GM23338 (cell line): ENCODE measurements at regions not wholly inside any gene's neighbourhood (a gene's known extent, or its start where the extent isn't known, plus 50 kb on each side); places are given as distances from the start of the nearest gene placed in this dataset.

ENCODE experiments used
- ATAC-seq: fragments of 200-7000 bp; cut with Tn5 transposase; 3 replicates; pipeline ENCODE4 v1.9.1; 2020
- DNase-seq: peaks from one replicate; pipeline ENCODE4 v3.0.0-alpha.2; 2015; ENCODE audit warnings: low spot score
- H2AFZ ChIP-seq: fragments of 200-600 bp; sonication (generic); 2 replicates; pipeline ENCODE4 v1.8.0; 2016; ENCODE audit warnings: antibody characterized with exemption, mild to moderate bottlenecking, moderate library complexity
- H3F3A ChIP-seq: fragments of 200-600 bp; sonication (generic); replicated peaks from 2 replicates; pipeline ENCODE4 v1.8.0; 2017; ENCODE audit warnings: antibody characterized with exemption, mixed run types, low read depth
- H3K27ac ChIP-seq: fragments of 200-600 bp; sonication (generic); 2 replicates; pipeline ENCODE4 v1.6.1; 2016; ENCODE audit warnings: low read depth
- H3K27me3 ChIP-seq: fragments of 200-600 bp; sonication (generic); 2 replicates; pipeline ENCODE4 v1.8.0; 2016; ENCODE audit warnings: mild to moderate bottlenecking, mixed run types, moderate library complexity; ENCODE audit not compliant: insufficient read depth
- H3K36me3 ChIP-seq: fragments of 200-600 bp; sonication (generic); 2 replicates; pipeline ENCODE4 v1.8.0; 2016; ENCODE audit warnings: mild to moderate bottlenecking; ENCODE audit not compliant: insufficient read depth
- H3K4me1 ChIP-seq: fragments of 200-600 bp; sonication (generic); 2 replicates; pipeline ENCODE4 v1.8.0; 2016; ENCODE audit warnings: mild to moderate bottlenecking, moderate library complexity; ENCODE audit not compliant: insufficient read depth
- H3K4me2 ChIP-seq: fragments of 200-600 bp; sonication (generic); 2 replicates; pipeline ENCODE4 v1.7.1; 2017; ENCODE audit warnings: mixed run types
- H3K4me3 ChIP-seq: fragments of 200-600 bp; sonication (generic); 2 replicates; pipeline ENCODE4 v1.6.1; 2016; ENCODE audit warnings: mixed run types
- H3K79me2 ChIP-seq: fragments of 200-600 bp; sonication (generic); replicated peaks from 2 replicates; pipeline ENCODE4 v1.8.0; 2017; ENCODE audit warnings: mild to moderate bottlenecking; ENCODE audit not compliant: insufficient read depth
- H3K9me2 ChIP-seq: fragments of 200-600 bp; sonication (generic); 2 replicates; pipeline ENCODE4 v1.8.0; 2017; ENCODE audit not compliant: insufficient read depth
- H4K20me1 ChIP-seq: fragments of 200-600 bp; sonication (generic); replicated peaks from 2 replicates; pipeline ENCODE4 v1.8.0; 2017; ENCODE audit warnings: mild to moderate bottlenecking; ENCODE audit not compliant: insufficient read depth
- H3K27ac Mint-ChIP-seq: 2 replicates; pipeline ENCODE4 v1.8.0; 2020; ENCODE audit warnings: inconsistent platforms, mild to moderate bottlenecking, moderate library complexity, mixed read lengths
- H3K27me3 Mint-ChIP-seq: 3 replicates; pipeline ENCODE4 v1.8.0; 2022; ENCODE audit warnings: low read depth, mild to moderate bottlenecking, moderate library complexity, mixed read lengths, inconsistent platforms; ENCODE audit not compliant: insufficient read depth, poor library complexity
- H3K36me3 Mint-ChIP-seq: 3 replicates; pipeline ENCODE4 v1.8.0; 2021; ENCODE audit warnings: low read depth, mild to moderate bottlenecking, inconsistent platforms, moderate library complexity, mixed read lengths
- H3K4me1 Mint-ChIP-seq: 3 replicates; pipeline ENCODE4 v1.8.0; 2020; ENCODE audit warnings: mild to moderate bottlenecking, inconsistent platforms, mixed read lengths
- H3K4me3 Mint-ChIP-seq: 3 replicates; pipeline ENCODE4 v1.8.0; 2021; ENCODE audit warnings: moderate library complexity, mild to moderate bottlenecking, inconsistent platforms, mixed read lengths
- H3K9me3 Mint-ChIP-seq: 3 replicates; pipeline ENCODE4 v1.8.0; 2020; ENCODE audit warnings: moderate library complexity, mild to moderate bottlenecking, inconsistent platforms, mixed read lengths
- CREB1 ChIP-seq: fragments of 250-450 bp; sonication (Bioruptor Pico); IDR thresholded peaks from 2 replicates; pipeline ENCODE4 v1.5.0; 2020; ENCODE audit warnings: low read depth, mild to moderate bottlenecking, moderate library complexity
- CTCF ChIP-seq, 2 experiments: fragments of 200-600 bp in 1 of 2; sonication (generic) in 1 of 2; conservative IDR thresholded peaks; 2 replicates each; pipeline versions ENCODE4 v1.5.1 to v1.6.1; 2016 to 2017; ENCODE audit warnings: antibody characterized with exemption in 2 of 2, low read depth in 2 of 2, mild to moderate bottlenecking in 2 of 2, moderate library complexity in 1 of 2
- ETS1 ChIP-seq: IDR thresholded peaks from 2 replicates; pipeline ENCODE4 v1.6.1; 2016; ENCODE audit warnings: antibody characterized with exemption
- EZH2 ChIP-seq: fragments of 200-600 bp; sonication (generic); IDR thresholded peaks from one replicate; pipeline ENCODE4 v1.8.0; 2017; ENCODE audit warnings: antibody characterized with exemption, mild to moderate bottlenecking, low read depth; ENCODE audit not compliant: unreplicated experiment
- EZH2phosphoT487 ChIP-seq: fragments of 200-600 bp; sonication (generic); IDR thresholded peaks from one replicate; pipeline ENCODE4 v1.8.1; 2018; ENCODE audit warnings: antibody characterized with exemption; ENCODE audit not compliant: unreplicated experiment
- JUNB ChIP-seq: IDR thresholded peaks from one replicate; pipeline ENCODE4 v1.6.1; 2016; ENCODE audit warnings: antibody characterized with exemption; ENCODE audit not compliant: unreplicated experiment
- NANOG ChIP-seq: IDR thresholded peaks from 2 replicates; pipeline ENCODE4 v1.6.1; 2016; ENCODE audit warnings: antibody characterized with exemption, borderline replicate concordance
- POLR2AphosphoS5 ChIP-seq: IDR thresholded peaks from 2 replicates; pipeline ENCODE4 v1.6.1; 2016; ENCODE audit warnings: antibody characterized with exemption, low read depth
- REST ChIP-seq: IDR thresholded peaks from one replicate; pipeline ENCODE4 v1.6.1; 2018; ENCODE audit warnings: antibody characterized with exemption; ENCODE audit not compliant: unreplicated experiment

GRCh38 chr1:172748201-172748600 lies 89.3 kb downstream of the FASLG start:
- no peak overlapping the region for H3K27ac Mint-ChIP-seq

DNA sequence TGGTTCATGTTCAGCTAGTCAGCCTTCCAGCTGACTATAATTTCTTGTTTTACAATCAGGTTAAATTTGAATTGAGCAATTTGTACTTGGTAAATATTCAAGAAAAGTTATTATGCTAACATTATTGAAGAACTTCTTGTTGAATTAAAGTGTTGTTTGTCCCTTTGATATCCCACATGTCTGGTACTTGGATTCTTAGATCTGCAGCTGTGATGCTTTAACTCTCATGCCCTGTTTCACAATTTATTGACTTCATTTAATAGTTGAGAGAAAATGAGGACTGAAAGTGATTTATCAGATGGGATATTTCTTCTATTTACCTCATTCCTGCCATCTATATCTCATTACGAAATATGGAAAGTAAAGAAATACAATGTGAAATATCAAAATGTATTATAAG lies 92.8 kb downstream of the FASLG start:
- no peak for DNase-seq
- Mint-ChIP-seq H3K27me3 (peaks cover 5% of the 10 kb centered on the region), H3K27ac (no peak overlapping the region), H3K9me3 (no peaks in the 10 kb centered on the region), H3K36me3 (no peaks in the 10 kb centered on the region), H3K4me1 (no peaks in the 10 kb centered on the region), H3K4me3 (no peak overlapping the region)
- no peaks in the 10 kb centered on the region for H3K27me3 ChIP-seq
- H3F3A ChIP-seq = no peaks in the 10 kb centered on the region
- no peak overlapping the region for H3K4me3 ChIP-seq
- no peaks in the 10 kb centered on the region for H3K4me1 ChIP-seq
- no peak for TF ChIP-seq EZH2
- no peak for TF ChIP-seq EZH2phosphoT487
- TF ChIP-seq POLR2AphosphoS5 = no peak
- TF ChIP-seq JUNB = no peak
- TF ChIP-seq ETS1 = no peak
- no peak for TF ChIP-seq CTCF (conservative IDR thresholded peaks at IDR 0.05; ENCODE audit: low read depth in 2 of 2)
- TF ChIP-seq REST = no peak
- no peak for TF ChIP-seq NANOG
- TF ChIP-seq CREB1 (CRISPR knock-in tag) = no peak
- no peak overlapping the region for H3K27ac ChIP-seq
- no peaks in the 10 kb centered on the region for H3K36me3 ChIP-seq
- no peak overlapping the region for H2AFZ ChIP-seq
- no peaks in the 10 kb centered on the region for H4K20me1 ChIP-seq
- H3K4me2 ChIP-seq = no peak overlapping the region
- no peaks in the 10 kb centered on the region for H3K79me2 ChIP-seq
- no peak for ATAC-seq
- H3K9me2 ChIP-seq = no peaks in the 10 kb centered on the region

More at GRCh38 chr1:172748201-172748600, 89.3 kb downstream of the FASLG start:
- no peak overlapping the region for H3K4me3 Mint-ChIP-seq
- Histone ChIP-seq H3F3A (no peaks in the 10 kb centered on the region), H3K4me1 (no peaks in the 10 kb centered on the region), H3K4me3 (no peak overlapping the region), H3K4me2 (no peak overlapping the region), H3K27me3 (no peaks in the 10 kb centered on the region), H3K9me2 (no peaks in the 10 kb centered on the region), H2AFZ (peak overlapping the region; percentile 59; the same call in 1 of the 2 replicates), H3K79me2 (no peaks in the 10 kb centered on the region), H4K20me1 (no peaks in the 10 kb centered on the region), H3K36me3 (no peaks in the 10 kb centered on the region), H3K27ac (no peak overlapping the region)
- no peaks in the 10 kb centered on the region for H3K9me3 Mint-ChIP-seq
- DNase-seq (no peak), ATAC-seq (no peak)
- TF ChIP-seq EZH2phosphoT487 = no peak
- TF ChIP-seq JUNB = no peak
- no peak for TF ChIP-seq EZH2
- TF ChIP-seq NANOG = no peak
- no peak for TF ChIP-seq REST
- no peaks in the 10 kb centered on the region; the same call in 2 of the 3 replicates for H3K4me1 Mint-ChIP-seq
- no peaks in the 10 kb centered on the region for H3K36me3 Mint-ChIP-seq
- H3K27me3 Mint-ChIP-seq = peaks cover 5% of the 10 kb centered on the region
